ENCODE measurements at regions not wholly inside any gene's neighbourhood (a gene's known extent, or its start where the extent isn't known, plus 50 kb on each side); places are given as distances from the start of the nearest gene placed in this dataset.

GRCh38 chr2:16244153-16244965 is 304.0 kb downstream of the MYCN start:
- TF ChIP-seq, protein P1, sequence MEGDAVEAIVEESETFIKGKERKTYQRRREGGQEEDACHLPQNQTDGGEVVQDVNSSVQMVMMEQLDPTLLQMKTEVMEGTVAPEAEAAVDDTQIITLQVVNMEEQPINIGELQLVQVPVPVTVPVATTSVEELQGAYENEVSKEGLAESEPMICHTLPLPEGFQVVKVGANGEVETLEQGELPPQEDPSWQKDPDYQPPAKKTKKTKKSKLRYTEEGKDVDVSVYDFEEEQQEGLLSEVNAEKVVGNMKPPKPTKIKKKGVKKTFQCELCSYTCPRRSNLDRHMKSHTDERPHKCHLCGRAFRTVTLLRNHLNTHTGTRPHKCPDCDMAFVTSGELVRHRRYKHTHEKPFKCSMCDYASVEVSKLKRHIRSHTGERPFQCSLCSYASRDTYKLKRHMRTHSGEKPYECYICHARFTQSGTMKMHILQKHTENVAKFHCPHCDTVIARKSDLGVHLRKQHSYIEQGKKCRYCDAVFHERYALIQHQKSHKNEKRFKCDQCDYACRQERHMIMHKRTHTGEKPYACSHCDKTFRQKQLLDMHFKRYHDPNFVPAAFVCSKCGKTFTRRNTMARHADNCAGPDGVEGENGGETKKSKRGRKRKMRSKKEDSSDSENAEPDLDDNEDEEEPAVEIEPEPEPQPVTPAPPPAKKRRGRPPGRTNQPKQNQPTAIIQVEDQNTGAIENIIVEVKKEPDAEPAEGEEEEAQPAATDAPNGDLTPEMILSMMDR (IDR thresholded peaks at IDR 0.05; ENCODE audit: control extremely low read depth, extremely low read depth) = no peak
- Histone ChIP-seq H3K27me3 (ENCODE audit: control insufficient read depth in 3 of 3, insufficient read depth in 3 of 3, low read length in 2 of 3) (peaks cover 0 to 4% (median 0%) of the 10 kb centered on the region in 3 donors), H3K4me1 (ENCODE audit: control insufficient read depth in 5 of 5, insufficient read depth in 5 of 5, low read length in 5 of 5) (peaks cover 0 to 16% (median 0%) of the 10 kb centered on the region in 5 donors), H3K36me3 (ENCODE audit: control insufficient read depth in 4 of 4, insufficient read depth in 4 of 4, low read length in 4 of 4) (no peaks in the 10 kb centered on the region), H3K9me3 (ENCODE audit: control insufficient read depth in 4 of 4, insufficient read depth in 3 of 4, low read length in 3 of 4) (peaks cover 0 to under 1% (median 0%) of the 10 kb centered on the region in 4 donors), H3K4me3 (no peak overlapping the region), H3K9ac (ENCODE audit: insufficient read depth in 1 of 2, low read length in 2 of 2) (no peak overlapping the region), H3K27ac (ENCODE audit: low read depth in 1 of 2, low read length in 1 of 2) (no peak overlapping the region)
- ATAC-seq (ENCODE audit: insufficient read depth, low FRiP score) (no peak), DNase-seq (no peak)
- 90 to 93% methylated on average over 6 of the region's 6 CpGs for WGBS, 2 donors

- ATAC-seq (ENCODE audit: insufficient read depth, low FRiP score) (no peak), DNase-seq (no peak)
- Histone ChIP-seq H3K27ac (ENCODE audit: low read depth in 1 of 2, low read length in 1 of 2) (no peak overlapping the region), H3K4me3 (no peak overlapping the region), H3K9ac (ENCODE audit: insufficient read depth in 1 of 2, low read length in 2 of 2) (no peak overlapping the region), H3K36me3 (ENCODE audit: control insufficient read depth in 4 of 4, insufficient read depth in 4 of 4, low read length in 4 of 4) (no peaks in the 10 kb centered on the region), H3K9me3 (ENCODE audit: control insufficient read depth in 4 of 4, insufficient read depth in 3 of 4, low read length in 3 of 4) (peaks cover 0 to 2% (median 0%) of the 10 kb centered on the region in 4 donors), H3K27me3 (ENCODE audit: control insufficient read depth in 3 of 3, insufficient read depth in 3 of 3, low read length in 2 of 3) (no peaks in the 10 kb centered on the region), H3K4me1 (ENCODE audit: control insufficient read depth in 5 of 5, insufficient read depth in 5 of 5, low read length in 5 of 5) (peaks cover 0 to 9% (median 0%) of the 10 kb centered on the region in 5 donors)
- WGBS, 2 donors = 84 to 96% methylated on average over 10 of the region's 10 CpGs
- TF ChIP-seq, protein P1 (IDR thresholded peaks at IDR 0.05; ENCODE audit: control extremely low read depth, extremely low read depth) = no peak
Measured at GRCh38 chr2:16243411-16243996, 303.2 kb downstream of the MYCN start.

DNA sequence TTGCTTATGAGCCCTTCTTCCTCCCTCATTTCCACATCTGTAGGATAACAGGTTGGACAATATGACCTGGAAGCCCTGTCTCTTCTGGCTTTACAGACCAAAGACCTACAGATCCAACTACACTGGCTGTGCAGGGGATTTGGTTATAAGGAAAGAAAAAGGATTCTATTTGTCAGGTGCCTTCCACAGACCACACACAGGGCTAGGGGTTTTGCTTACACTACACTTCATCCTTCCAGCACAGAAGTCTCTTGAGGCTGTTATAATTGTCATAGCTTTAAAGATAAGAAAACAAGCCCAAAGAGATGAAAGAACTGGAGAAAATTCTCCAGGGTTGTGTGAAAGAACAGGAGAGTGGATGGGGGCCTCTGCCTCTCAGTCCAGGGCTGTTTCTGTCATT is 302.6 kb downstream of the MYCN start:
- Histone ChIP-seq H3K4me1 (ENCODE audit: control insufficient read depth in 5 of 5, insufficient read depth in 5 of 5, low read length in 5 of 5) (peaks cover 0 to 8% (median 0%) of the 10 kb centered on the region in 5 donors), H3K9me3 (ENCODE audit: control insufficient read depth in 4 of 4, insufficient read depth in 3 of 4, low read length in 3 of 4) (peaks cover 0 to 2% (median 0%) of the 10 kb centered on the region in 4 donors), H3K9ac (ENCODE audit: insufficient read depth in 1 of 2, low read length in 2 of 2) (no peak overlapping the region), H3K4me3 (no peak overlapping the region), H3K27me3 (ENCODE audit: control insufficient read depth in 3 of 3, insufficient read depth in 3 of 3, low read length in 2 of 3) (no peaks in the 10 kb centered on the region), H3K27ac (ENCODE audit: low read depth in 1 of 2, low read length in 1 of 2) (no peak overlapping the region), H3K36me3 (ENCODE audit: control insufficient read depth in 4 of 4, insufficient read depth in 4 of 4, low read length in 4 of 4) (no peaks in the 10 kb centered on the region)
- ATAC-seq (ENCODE audit: insufficient read depth, low FRiP score) (no peak), DNase-seq (no peak)
- TF ChIP-seq, protein P1 (IDR thresholded peaks at IDR 0.05; ENCODE audit: control extremely low read depth, extremely low read depth) = no peak
